IMR-90 (cell line): ENCODE measurements at regions not wholly inside any gene's neighbourhood (a gene's known extent, or its start where the extent isn't known, plus 50 kb on each side); places are given as distances from the start of the nearest gene placed in this dataset.

Experiments
- ATAC-seq: fragments of 200-7000 bp; cut with Tn5 transposase; 2 replicates; pipeline ENCODE4 v1.9.1; 2020; ENCODE audit warnings: low read depth, mild to moderate bottlenecking, moderate library complexity
- BruUV-seq: library from RNA; stranded (reverse); fragments of 400-500 nt; replicated peaks from 2 replicates; lab custom pipeline; 2021; lab: Mats Ljungman, UMichigan
- CTCF ChIA-PET: fragments of 300-600 bp; formaldehyde crosslinking; extraction: SDS; loops from one replicate; lab custom pipeline; 2021; ENCODE audit warnings: antibody characterized with exemption; lab: Yijun Ruan, JAX
- POLR2A ChIA-PET: fragments of 300-600 bp; sonication (Branson Sonifier 250); formaldehyde crosslinking; loops from one replicate; lab custom pipeline; 2022; ENCODE audit warnings: antibody characterized with exemption; ENCODE audit not compliant: unreplicated experiment; lab: Charles Lee
- DNase-seq: peaks from one replicate; pipeline ENCODE4 v3.0.0; 2013
- H2AFZ ChIP-seq: replicated peaks from 2 replicates; pipeline ENCODE3; 2013; ENCODE audit warnings: low read length, mild to moderate bottlenecking; ENCODE audit not compliant: poor library complexity
- H2AK5ac ChIP-seq: 2 replicates; pipeline ENCODE4 v1.6.1; 2013; ENCODE audit warnings: low read depth, low read length, inconsistent platforms
- H2AK9ac ChIP-seq: replicated peaks from 2 replicates; pipeline ENCODE3; 2013; ENCODE audit warnings: mild to moderate bottlenecking, low read depth, low read length, moderate library complexity; ENCODE audit not compliant: poor library complexity
- H2BK120ac ChIP-seq: 2 replicates; pipeline ENCODE4 v1.6.1; 2013; ENCODE audit warnings: low read depth, low read length, inconsistent platforms
- H2BK15ac ChIP-seq: 3 replicates; pipeline ENCODE4 v1.6.1; 2013; ENCODE audit warnings: low read depth, low read length, inconsistent platforms
- H2BK20ac ChIP-seq: 2 replicates; pipeline ENCODE4 v1.6.1; 2013; ENCODE audit warnings: low read depth, mild to moderate bottlenecking, inconsistent platforms, low read length, moderate library complexity
- H2BK5ac ChIP-seq: 2 replicates; pipeline ENCODE4 v1.6.1; 2013; ENCODE audit warnings: mild to moderate bottlenecking, low read depth, low read length, inconsistent platforms; ENCODE audit not compliant: poor library complexity, severe bottlenecking
- H3K14ac ChIP-seq: replicated peaks from 2 replicates; pipeline ENCODE4 v1.6.1; 2013; ENCODE audit warnings: low read depth, low read length, inconsistent platforms
- H3K18ac ChIP-seq: 2 replicates; pipeline ENCODE4 v1.6.1; 2013; ENCODE audit warnings: low read depth, low read length, control low read depth
- H3K23ac ChIP-seq: 2 replicates; pipeline ENCODE4 v1.6.1; 2013; ENCODE audit warnings: low read depth, low read length, inconsistent platforms
- H3K27ac ChIP-seq: 2 replicates; pipeline ENCODE4 v1.5.1; 2013; ENCODE audit warnings: mild to moderate bottlenecking, control low read depth, low read length; ENCODE audit not compliant: insufficient read depth
- H3K27me3 ChIP-seq: 2 replicates; pipeline ENCODE4 v1.6.1; 2013; ENCODE audit warnings: low read length; ENCODE audit not compliant: control insufficient read depth, insufficient read depth
- H3K36me3 ChIP-seq: 2 replicates; pipeline ENCODE4 v1.6.1; 2013; ENCODE audit warnings: low read length, mixed read lengths; ENCODE audit not compliant: control insufficient read depth, insufficient read depth
- H3K4ac ChIP-seq: 2 replicates; pipeline ENCODE4 v1.6.1; 2013; ENCODE audit warnings: low read depth, low read length, inconsistent platforms
- H3K4me1 ChIP-seq: 2 replicates; pipeline ENCODE4 v1.6.1; 2013; ENCODE audit warnings: low read length, mixed read lengths; ENCODE audit not compliant: control insufficient read depth, insufficient read depth
- H3K4me2 ChIP-seq: 2 replicates; pipeline ENCODE4 v1.6.1; 2013; ENCODE audit warnings: low read depth, mild to moderate bottlenecking, control low read depth, low read length, moderate library complexity
- H3K4me3 ChIP-seq: 2 replicates; pipeline ENCODE4 v1.5.1; 2013; ENCODE audit warnings: low read depth, mild to moderate bottlenecking, control low read depth, low read length, moderate library complexity; ENCODE audit not compliant: insufficient read depth
- H3K56ac ChIP-seq: 2 replicates; pipeline ENCODE4 v1.6.1; 2013; ENCODE audit warnings: low read length, inconsistent platforms; ENCODE audit not compliant: insufficient read depth; ENCODE audit errors: extremely low read depth
- H3K79me1 ChIP-seq, 2 experiments: 2 replicates each; pipeline ENCODE4 v1.6.1; 2013; ENCODE audit warnings: low read length in 2 of 2, inconsistent platforms in 1 of 2, low read depth in 1 of 2
- H3K9ac ChIP-seq: 2 replicates; pipeline ENCODE4 v1.6.1; 2013; ENCODE audit warnings: low read depth, low read length, control low read depth
- H3K9me1 ChIP-seq: 2 replicates; pipeline ENCODE4 v1.6.1; 2013; ENCODE audit warnings: low read length, inconsistent platforms; ENCODE audit not compliant: insufficient read depth
- H3K9me3 ChIP-seq: 2 replicates; pipeline ENCODE4 v1.6.1; 2013; ENCODE audit warnings: low read length; ENCODE audit not compliant: control insufficient read depth, insufficient read depth
- H4K20me1 ChIP-seq: 2 replicates; pipeline ENCODE4 v1.6.1; 2013; ENCODE audit warnings: low read length, inconsistent platforms; ENCODE audit not compliant: insufficient read depth
- H4K5ac ChIP-seq: 2 replicates; pipeline ENCODE4 v1.6.1; 2013; ENCODE audit warnings: mild to moderate bottlenecking, low read depth, low read length, control low read depth
- H4K8ac ChIP-seq, 2 experiments: 2 replicates each; pipeline ENCODE4 v1.6.1; 2013; ENCODE audit warnings: low read depth in 2 of 2, low read length in 2 of 2, control low read depth in 1 of 2, inconsistent platforms in 1 of 2
- H4K91ac ChIP-seq: 2 replicates; pipeline ENCODE4 v1.6.1; 2013; ENCODE audit warnings: low read depth, low read length, inconsistent platforms; ENCODE audit not compliant: insufficient read depth
- BHLHE40 ChIP-seq: fragments of 150-350 bp; IDR thresholded peaks from 2 replicates; pipeline ENCODE4 v1.6.1; 2016; ENCODE audit warnings: mild to moderate bottlenecking, low read depth, low read length
- CEBPB ChIP-seq: IDR thresholded peaks from 2 replicates; pipeline ENCODE4 v1.6.1; 2012; ENCODE audit warnings: low read depth, low read length, improper control_type of control experiment
- CHD1 ChIP-seq: IDR thresholded peaks from 2 replicates; pipeline ENCODE4 v1.6.1; 2012; ENCODE audit warnings: low read depth, low read length, improper control_type of control experiment
- MAZ ChIP-seq: IDR thresholded peaks from 2 replicates; pipeline ENCODE4 v1.6.1; 2012; ENCODE audit warnings: low read depth, mild to moderate bottlenecking, low read length, improper control_type of control experiment, moderate library complexity, borderline replicate concordance
- MXI1 ChIP-seq: IDR thresholded peaks from 2 replicates; pipeline ENCODE4 v1.6.1; 2012; ENCODE audit warnings: low read depth, mild to moderate bottlenecking, low read length, moderate library complexity, borderline replicate concordance
- POLR2A ChIP-seq: IDR thresholded peaks from 2 replicates; pipeline ENCODE4 v1.6.1; 2012; ENCODE audit warnings: mild to moderate bottlenecking, low read depth, low read length
- RCOR1 ChIP-seq: IDR thresholded peaks from 2 replicates; pipeline ENCODE4 v1.6.1; 2012; ENCODE audit warnings: mild to moderate bottlenecking, low read length, improper control_type of control experiment; ENCODE audit not compliant: insufficient replicate concordance
- RFX5 ChIP-seq: IDR thresholded peaks from 2 replicates; pipeline ENCODE4 v1.8.0; 2012; ENCODE audit warnings: low read depth, mild to moderate bottlenecking, low read length, moderate library complexity
- SMC3 ChIP-seq: fragments of 150-350 bp; IDR thresholded peaks from 2 replicates; pipeline ENCODE4 v1.6.1; 2016; ENCODE audit warnings: low read depth, mild to moderate bottlenecking, antibody characterized with exemption, low read length, moderate library complexity
- WGBS, 2 experiments: methylation state at CpG; one replicate each; pipeline versions ENCODE4 v1.1.5 to v1.1.7; 2013; ENCODE audit warnings: missing lambda C conversion rate in 2 of 2; ENCODE audit not compliant: insufficient read length in 1 of 2; ENCODE audit errors: extremely low coverage in 2 of 2; 5-methylcytosine and 5-hydroxymethylcytosine counted together
- dilution Hi-C: fragments of 300-500 bp; cut with HindIII; formaldehyde crosslinking; loops from one replicate; pipeline ENCODE4 v1.14.3; 2018; ENCODE audit warnings: low sequenced_read_pairs; ENCODE audit not compliant: unreplicated experiment
- in situ Hi-C: fragments of 300-500 bp; cut with MboI; formaldehyde crosslinking; loops from 3 replicates; pipeline ENCODE4 v1.14.3; 2019; ENCODE audit warnings: low sequenced_read_pairs, inconsistent platforms, mixed read lengths
- intact Hi-C: fragments of 100-400 bp; cut with micrococcal nuclease; formaldehyde crosslinking; loops from 2 replicates; pipeline ENCODE4 v1.10.0; 2022
- TF ChIP-seq, protein P1 (sequence below): fragments of 150-350 bp; IDR thresholded peaks from 2 replicates; pipeline ENCODE4 v1.6.1; 2017; ENCODE audit warnings: mild to moderate bottlenecking, antibody characterized with exemption, low read length, low read depth
- TF ChIP-seq, protein P2 (sequence below): fragments of 150-350 bp; IDR thresholded peaks from 2 replicates; pipeline ENCODE4 v1.6.1; 2016; ENCODE audit warnings: low read depth, mild to moderate bottlenecking, low read length, moderate library complexity, borderline replicate concordance
- TF ChIP-seq, protein P3 (sequence below): conservative IDR thresholded peaks from 2 replicates; pipeline ENCODE4 v1.5.1; 2012; ENCODE audit warnings: mild to moderate bottlenecking, low read depth, low read length, improper control_type of control experiment

DNA sequence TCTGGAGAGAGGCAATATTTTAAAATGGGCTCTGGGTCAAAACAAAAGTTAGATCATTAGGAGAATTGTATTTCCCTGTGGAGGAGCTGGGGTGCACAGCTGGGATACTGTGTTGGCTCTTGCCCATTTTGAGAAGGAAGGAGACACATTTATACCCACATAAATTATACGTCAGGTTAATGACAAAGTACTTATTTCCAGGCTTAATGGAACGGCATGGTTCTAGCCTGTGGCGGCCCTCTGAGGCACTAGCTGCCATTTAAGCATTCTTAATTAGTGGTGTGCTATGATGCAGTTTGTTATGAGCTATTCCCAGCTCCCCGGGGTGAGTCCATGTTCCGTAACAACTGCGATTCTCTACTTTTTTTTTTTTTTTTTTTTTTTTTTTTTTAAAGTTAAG is 193.5 kb downstream of the SEC23IP start:
- ATAC-seq (no peak), DNase-seq (no peak)
- Histone ChIP-seq H3K27ac (no peak overlapping the region), H4K5ac (no peak overlapping the region), H3K27me3 (no peaks in the 10 kb centered on the region), H3K79me1 (no peaks in the 10 kb centered on the region), H3K4ac (no peak overlapping the region), H3K9me1 (no peaks in the 10 kb centered on the region), H2BK15ac (no peak overlapping the region), H4K8ac (no peak overlapping the region), H3K4me2 (no peak overlapping the region), H2AFZ (no peak overlapping the region), H2BK120ac (no peak overlapping the region), H3K18ac (no peak overlapping the region), H3K4me3 (no peak overlapping the region), H3K56ac (no peak overlapping the region), H3K9ac (no peak overlapping the region), H3K36me3 (no peaks in the 10 kb centered on the region), H2BK5ac (no peak overlapping the region), H4K91ac (no peak overlapping the region), H2AK5ac (no peak overlapping the region), H2BK20ac (no peak overlapping the region), H3K23ac (no peak overlapping the region), H3K9me3 (no peaks in the 10 kb centered on the region; the same call in 1 of the 2 replicates), H3K14ac (no peak overlapping the region), H2AK9ac (no peak overlapping the region), H3K4me1 (no peaks in the 10 kb centered on the region), H4K20me1 (no peaks in the 10 kb centered on the region)
- in situ Hi-C loops, result no loop called here
- dilution Hi-C loops, result no loop called here
- ChIA-PET POLR2A (no interaction called here), CTCF (no interaction called here)
- no CpG with 5 or more reads among the region's 6 CpGs for WGBS, 2 experiments
- BruUV-seq, result no TSS peak
- TF ChIP-seq BHLHE40 (no peak), CHD1 (no peak), RFX5 (no peak), RCOR1 (no peak), MAZ (no peak), CEBPB (no peak), POLR2A (no peak), SMC3 (no peak), MXI1 (no peak)
- TF ChIP-seq, protein P1, sequence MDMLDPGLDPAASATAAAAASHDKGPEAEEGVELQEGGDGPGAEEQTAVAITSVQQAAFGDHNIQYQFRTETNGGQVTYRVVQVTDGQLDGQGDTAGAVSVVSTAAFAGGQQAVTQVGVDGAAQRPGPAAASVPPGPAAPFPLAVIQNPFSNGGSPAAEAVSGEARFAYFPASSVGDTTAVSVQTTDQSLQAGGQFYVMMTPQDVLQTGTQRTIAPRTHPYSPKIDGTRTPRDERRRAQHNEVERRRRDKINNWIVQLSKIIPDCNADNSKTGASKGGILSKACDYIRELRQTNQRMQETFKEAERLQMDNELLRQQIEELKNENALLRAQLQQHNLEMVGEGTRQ, result no peak
- TF ChIP-seq, protein P2, sequence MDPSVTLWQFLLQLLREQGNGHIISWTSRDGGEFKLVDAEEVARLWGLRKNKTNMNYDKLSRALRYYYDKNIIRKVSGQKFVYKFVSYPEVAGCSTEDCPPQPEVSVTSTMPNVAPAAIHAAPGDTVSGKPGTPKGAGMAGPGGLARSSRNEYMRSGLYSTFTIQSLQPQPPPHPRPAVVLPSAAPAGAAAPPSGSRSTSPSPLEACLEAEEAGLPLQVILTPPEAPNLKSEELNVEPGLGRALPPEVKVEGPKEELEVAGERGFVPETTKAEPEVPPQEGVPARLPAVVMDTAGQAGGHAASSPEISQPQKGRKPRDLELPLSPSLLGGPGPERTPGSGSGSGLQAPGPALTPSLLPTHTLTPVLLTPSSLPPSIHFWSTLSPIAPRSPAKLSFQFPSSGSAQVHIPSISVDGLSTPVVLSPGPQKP, result no peak
- TF ChIP-seq, protein P3, sequence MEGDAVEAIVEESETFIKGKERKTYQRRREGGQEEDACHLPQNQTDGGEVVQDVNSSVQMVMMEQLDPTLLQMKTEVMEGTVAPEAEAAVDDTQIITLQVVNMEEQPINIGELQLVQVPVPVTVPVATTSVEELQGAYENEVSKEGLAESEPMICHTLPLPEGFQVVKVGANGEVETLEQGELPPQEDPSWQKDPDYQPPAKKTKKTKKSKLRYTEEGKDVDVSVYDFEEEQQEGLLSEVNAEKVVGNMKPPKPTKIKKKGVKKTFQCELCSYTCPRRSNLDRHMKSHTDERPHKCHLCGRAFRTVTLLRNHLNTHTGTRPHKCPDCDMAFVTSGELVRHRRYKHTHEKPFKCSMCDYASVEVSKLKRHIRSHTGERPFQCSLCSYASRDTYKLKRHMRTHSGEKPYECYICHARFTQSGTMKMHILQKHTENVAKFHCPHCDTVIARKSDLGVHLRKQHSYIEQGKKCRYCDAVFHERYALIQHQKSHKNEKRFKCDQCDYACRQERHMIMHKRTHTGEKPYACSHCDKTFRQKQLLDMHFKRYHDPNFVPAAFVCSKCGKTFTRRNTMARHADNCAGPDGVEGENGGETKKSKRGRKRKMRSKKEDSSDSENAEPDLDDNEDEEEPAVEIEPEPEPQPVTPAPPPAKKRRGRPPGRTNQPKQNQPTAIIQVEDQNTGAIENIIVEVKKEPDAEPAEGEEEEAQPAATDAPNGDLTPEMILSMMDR, result no peak
- intact Hi-C loops, result no loop called here
